Astrocyte (in vitro differentiated cells and primary cell): ENCODE measurements at regions not wholly inside any gene's neighbourhood (a gene's known extent, or its start where the extent isn't known, plus 50 kb on each side); places are given as distances from the start of the nearest gene placed in this dataset.

Experiments
- DNase-seq: peaks from one replicate; pipeline ENCODE4 v3.0.0-alpha.2; 2010; ENCODE audit warnings: low read depth
- FAIRE-seq: peaks from 2 replicates; lab custom pipeline; 2011; peaks lifted over from hg19 to GRCh38; lab: Jason Lieb, UNC
- H2AFZ ChIP-seq: 2 replicates; pipeline ENCODE4 v1.6.0; 2012; ENCODE audit warnings: low read depth, low read length, inconsistent platforms
- H3K27ac ChIP-seq: 2 replicates; pipeline ENCODE4 v1.5.1; 2011; ENCODE audit warnings: low read depth, low read length, inconsistent platforms
- H3K27me3 ChIP-seq: 2 replicates; pipeline ENCODE4 v1.6.0; 2011; ENCODE audit warnings: low read length, inconsistent platforms; ENCODE audit not compliant: insufficient read depth
- H3K36me3 ChIP-seq: 2 replicates; pipeline ENCODE4 v1.5.1; 2011; ENCODE audit warnings: low read length, inconsistent platforms; ENCODE audit not compliant: insufficient read depth
- H3K4me1 ChIP-seq: 2 replicates; pipeline ENCODE4 v1.5.1; 2011; ENCODE audit warnings: low read length, inconsistent platforms; ENCODE audit not compliant: insufficient read depth
- H3K4me2 ChIP-seq: 2 replicates; pipeline ENCODE4 v1.6.0; 2012; ENCODE audit warnings: low read length, inconsistent platforms
- H3K4me3 ChIP-seq: 2 replicates; pipeline ENCODE4 v1.5.1; 2011; ENCODE audit warnings: low read depth, mild to moderate bottlenecking, low read length, inconsistent platforms; ENCODE audit not compliant: insufficient read depth
- H3K79me2 ChIP-seq: 2 replicates; pipeline ENCODE4 v1.6.0; 2012; ENCODE audit warnings: mild to moderate bottlenecking, low read length, inconsistent platforms; ENCODE audit not compliant: insufficient read depth
- H3K9ac ChIP-seq: 2 replicates; pipeline ENCODE4 v1.6.0; 2012; ENCODE audit warnings: mild to moderate bottlenecking, low read length, inconsistent platforms
- H3K9me3 ChIP-seq: 2 replicates; pipeline ENCODE4 v1.5.1; 2012; ENCODE audit warnings: low read depth, mild to moderate bottlenecking, low read length, inconsistent platforms; ENCODE audit not compliant: insufficient read depth
- H4K20me1 ChIP-seq: 2 replicates; pipeline ENCODE4 v1.6.0; 2012; ENCODE audit warnings: low read length, inconsistent platforms; ENCODE audit not compliant: insufficient read depth
- H3K27ac Mint-ChIP-seq: one replicate; pipeline ENCODE4 v1.8.0; 2021; ENCODE audit warnings: mild to moderate bottlenecking, mixed read lengths; ENCODE audit not compliant: unreplicated experiment
- H3K27me3 Mint-ChIP-seq: one replicate; pipeline ENCODE4 v1.8.0; 2021; ENCODE audit warnings: low read depth, mixed read lengths; ENCODE audit not compliant: unreplicated experiment
- H3K36me3 Mint-ChIP-seq: one replicate; pipeline ENCODE4 v1.8.0; 2021; ENCODE audit warnings: low read depth, mixed read lengths; ENCODE audit not compliant: unreplicated experiment
- H3K4me1 Mint-ChIP-seq: one replicate; pipeline ENCODE4 v1.8.0; 2021; ENCODE audit warnings: low read depth, mixed read lengths; ENCODE audit not compliant: unreplicated experiment
- H3K4me3 Mint-ChIP-seq: one replicate; pipeline ENCODE4 v1.8.0; 2021; ENCODE audit warnings: mild to moderate bottlenecking, moderate library complexity, mixed read lengths; ENCODE audit not compliant: unreplicated experiment
- H3K9me3 Mint-ChIP-seq: one replicate; pipeline ENCODE4 v1.8.0; 2021; ENCODE audit warnings: mild to moderate bottlenecking, mixed read lengths; ENCODE audit not compliant: unreplicated experiment
- EZH2 ChIP-seq: IDR thresholded peaks from 2 replicates; pipeline ENCODE4 v1.6.1; 2012; ENCODE audit warnings: mild to moderate bottlenecking, low read length, inconsistent platforms; ENCODE audit not compliant: insufficient read depth
- TF ChIP-seq, protein P1 (sequence below): IDR thresholded peaks from 2 replicates; pipeline ENCODE4 v1.5.1; 2011; ENCODE audit warnings: low read depth, mild to moderate bottlenecking, inconsistent platforms, low read length, moderate library complexity; ENCODE audit not compliant: insufficient read depth

GRCh38 chr6:47915017-47915416 is 133.2 kb downstream of the OPN5 start:
- Histone ChIP-seq H3K27me3 (no peaks in the 10 kb centered on the region), H4K20me1 (no peaks in the 10 kb centered on the region), H3K9ac (no peak overlapping the region), H3K4me2 (no peak overlapping the region), H3K36me3 (no peaks in the 10 kb centered on the region), H3K4me1 (no peaks in the 10 kb centered on the region), H2AFZ (no peak overlapping the region), H3K79me2 (no peaks in the 10 kb centered on the region), H3K27ac (no peak overlapping the region), H3K4me3 (no peak overlapping the region), H3K9me3 (peaks cover 2% of the 10 kb centered on the region)
- TF ChIP-seq, protein P1, sequence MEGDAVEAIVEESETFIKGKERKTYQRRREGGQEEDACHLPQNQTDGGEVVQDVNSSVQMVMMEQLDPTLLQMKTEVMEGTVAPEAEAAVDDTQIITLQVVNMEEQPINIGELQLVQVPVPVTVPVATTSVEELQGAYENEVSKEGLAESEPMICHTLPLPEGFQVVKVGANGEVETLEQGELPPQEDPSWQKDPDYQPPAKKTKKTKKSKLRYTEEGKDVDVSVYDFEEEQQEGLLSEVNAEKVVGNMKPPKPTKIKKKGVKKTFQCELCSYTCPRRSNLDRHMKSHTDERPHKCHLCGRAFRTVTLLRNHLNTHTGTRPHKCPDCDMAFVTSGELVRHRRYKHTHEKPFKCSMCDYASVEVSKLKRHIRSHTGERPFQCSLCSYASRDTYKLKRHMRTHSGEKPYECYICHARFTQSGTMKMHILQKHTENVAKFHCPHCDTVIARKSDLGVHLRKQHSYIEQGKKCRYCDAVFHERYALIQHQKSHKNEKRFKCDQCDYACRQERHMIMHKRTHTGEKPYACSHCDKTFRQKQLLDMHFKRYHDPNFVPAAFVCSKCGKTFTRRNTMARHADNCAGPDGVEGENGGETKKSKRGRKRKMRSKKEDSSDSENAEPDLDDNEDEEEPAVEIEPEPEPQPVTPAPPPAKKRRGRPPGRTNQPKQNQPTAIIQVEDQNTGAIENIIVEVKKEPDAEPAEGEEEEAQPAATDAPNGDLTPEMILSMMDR, result no peak
- peaks cover 2% of the 10 kb centered on the region for H3K36me3 Mint-ChIP-seq
- H3K9me3 Mint-ChIP-seq, result no peaks in the 10 kb centered on the region
- DNase-seq (no peak), FAIRE-seq (no peak)
- H3K4me1 Mint-ChIP-seq, result no peaks in the 10 kb centered on the region
- H3K27ac Mint-ChIP-seq, result no peak overlapping the region
- H3K4me3 Mint-ChIP-seq, result no peak overlapping the region
- H3K27me3 Mint-ChIP-seq, result no peaks in the 10 kb centered on the region

- no peaks in the 10 kb centered on the region for H3K4me1 Mint-ChIP-seq
- H3K4me2 ChIP-seq, result no peak overlapping the region
- no peak overlapping the region for H3K27ac Mint-ChIP-seq
- H3K4me1 ChIP-seq, result no peaks in the 10 kb centered on the region
- H4K20me1 ChIP-seq, result no peaks in the 10 kb centered on the region
- H3K4me3 ChIP-seq, result no peak overlapping the region
- peaks cover 2% of the 10 kb centered on the region for H3K36me3 Mint-ChIP-seq
- DNase-seq, result no peak
- H3K9me3 ChIP-seq, result no peaks in the 10 kb centered on the region
- no peak overlapping the region for H3K27ac ChIP-seq
- no peaks in the 10 kb centered on the region for H3K36me3 ChIP-seq
- no peaks in the 10 kb centered on the region for H3K27me3 Mint-ChIP-seq
- H3K9me3 Mint-ChIP-seq, result no peaks in the 10 kb centered on the region
- no peak overlapping the region for H3K9ac ChIP-seq
- H3K4me3 Mint-ChIP-seq, result no peak overlapping the region
- no peaks in the 10 kb centered on the region for H3K79me2 ChIP-seq
- no peak overlapping the region for H2AFZ ChIP-seq
- no peak for TF ChIP-seq EZH2
- TF ChIP-seq, protein P1, result no peak
- FAIRE-seq, result no peak
- H3K27me3 ChIP-seq, result no peaks in the 10 kb centered on the region
Observed at GRCh38 chr6:47908271-47908670, 126.4 kb downstream of the OPN5 start.

DNA sequence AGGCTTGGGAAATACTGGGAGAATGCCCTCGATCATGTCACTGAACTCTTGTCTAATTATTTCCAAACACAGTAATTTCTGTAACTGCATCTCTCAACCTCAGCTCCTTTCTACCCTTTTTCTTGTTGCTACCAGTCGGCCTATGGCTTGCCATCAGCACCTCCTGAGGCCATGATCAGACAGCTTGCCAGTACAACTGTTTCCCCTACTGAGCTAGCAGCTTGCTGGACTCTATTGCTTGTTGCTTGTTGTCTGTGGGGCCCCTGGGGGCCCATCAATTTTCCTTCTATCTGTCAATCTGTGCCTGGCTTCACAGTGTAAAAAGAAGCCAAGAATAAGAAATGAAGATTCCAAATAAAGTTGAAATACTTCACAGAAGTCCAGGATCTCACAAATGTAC is 123.9 kb downstream of the OPN5 start:
- Histone ChIP-seq H3K27ac (no peak overlapping the region), H3K9me3 (no peaks in the 10 kb centered on the region)

More for the DNA sequence above, 123.9 kb downstream of the OPN5 start:
- Histone ChIP-seq H3K79me2 (no peaks in the 10 kb centered on the region), H4K20me1 (no peaks in the 10 kb centered on the region), H3K36me3 (no peaks in the 10 kb centered on the region), H3K9ac (no peak overlapping the region), H3K4me3 (no peak overlapping the region), H3K4me1 (no peaks in the 10 kb centered on the region), H3K27me3 (no peaks in the 10 kb centered on the region), H3K4me2 (no peak overlapping the region), H2AFZ (no peak overlapping the region)
- FAIRE-seq (no peak), DNase-seq (no peak)
- Mint-ChIP-seq H3K9me3 (no peaks in the 10 kb centered on the region), H3K27me3 (no peaks in the 10 kb centered on the region), H3K27ac (no peak overlapping the region), H3K36me3 (peaks cover 2% of the 10 kb centered on the region), H3K4me1 (no peaks in the 10 kb centered on the region), H3K4me3 (no peak overlapping the region)
- TF ChIP-seq EZH2, result no peak
- TF ChIP-seq, protein P1, result no peak
